HCT116 (cell line): ENCODE measurements at regions not wholly inside any gene's neighbourhood (a gene's known extent, or its start where the extent isn't known, plus 50 kb on each side); places are given as distances from the start of the nearest gene placed in this dataset.

Source experiments
- ATAC-seq: fragments of 200-7000 bp; cut with Tn5 transposase; 2 replicates; pipeline ENCODE4 v1.9.1; 2020; ENCODE audit warnings: mild to moderate bottlenecking, moderate library complexity
- BruUV-seq: library from RNA; stranded (reverse); fragments of 400-500 nt; replicated peaks from 2 replicates; lab custom pipeline; 2021; lab: Mats Ljungman, UMichigan
- CTCF ChIA-PET: fragments of 300-600 bp; sonication (Branson Sonifier 250); formaldehyde crosslinking; loops from one replicate; lab custom pipeline; 2021; ENCODE audit warnings: antibody characterized with exemption; lab: Charles Lee
- POLR2A ChIA-PET: fragments of 300-600, 350-600 bp; sonication (Branson Sonifier 250); formaldehyde crosslinking; loops from one replicate; lab custom pipeline; 2021; ENCODE audit warnings: antibody characterized with exemption; lab: Charles Lee
- RAD21 ChIA-PET, 2 experiments: fragments of 300-600 bp; sonication (Branson Sonifier 250); formaldehyde crosslinking; loops; one replicate each; lab custom pipeline; 2023; ENCODE audit warnings: low total read pairs in 2 of 2; ENCODE audit not compliant: uncharacterized antibody in 2 of 2, unreplicated experiment in 2 of 2, low non-redundant PET in 1 of 2; lab: Charles Lee
- DNase-seq: peaks from one replicate; pipeline ENCODE4 v3.0.0-alpha.2; 2010; ENCODE audit warnings: low read depth, low spot score
- H2AFZ ChIP-seq: fragments of 200-600 bp; shearing (Covaris generic), sonication (generic); 2 replicates; pipeline ENCODE4 v1.6.1; 2017; ENCODE audit warnings: low read depth, mixed run types, mixed read lengths, antibody characterized with exemption, low read length; ENCODE audit not compliant: poor library complexity, severe bottlenecking
- H3K27ac ChIP-seq: 2 replicates; pipeline ENCODE4 v1.5.1; 2012; ENCODE audit warnings: low read depth, low read length
- H3K27me3 ChIP-seq: fragments of 200-600 bp; sonication (generic); 2 replicates; pipeline ENCODE4 v1.6.1; 2016; ENCODE audit warnings: mixed run types, low read length, mixed read lengths; ENCODE audit not compliant: insufficient read depth
- H3K36me3 ChIP-seq, 2 experiments: fragments of 200-500 bp in 1 of 2; fragments of 200-600 bp in 1 of 2; sonication (Bioruptor generic) in 1 of 2; sonication (generic) in 1 of 2; 2 replicates each; pipeline versions ENCODE4 v1.5.1 to v1.6.1; 2014 to 2016; ENCODE audit warnings: low read length in 2 of 2, inconsistent platforms in 1 of 2, mixed read lengths in 1 of 2, mixed run types in 1 of 2; ENCODE audit not compliant: insufficient read depth in 2 of 2, control insufficient read depth in 1 of 2
- H3K4me1 ChIP-seq, 2 experiments: fragments of 200-600 bp in 1 of 2; sonication (generic) in 1 of 2; 2 replicates each; pipeline versions ENCODE4 v1.5.1 to v1.6.1; 2012 to 2017; ENCODE audit warnings: low read length in 2 of 2, inconsistent platforms in 1 of 2, mild to moderate bottlenecking in 1 of 2, mixed read lengths in 1 of 2, mixed run types in 1 of 2, moderate library complexity in 1 of 2; ENCODE audit not compliant: insufficient read depth in 2 of 2, control insufficient read depth in 1 of 2
- H3K4me2 ChIP-seq: fragments of 200-600 bp; sonication (generic); 2 replicates; pipeline ENCODE4 v1.6.1; 2017; ENCODE audit warnings: mixed run types, low read length, mixed read lengths
- H3K4me3 ChIP-seq, 2 experiments: fragments of 200-600 bp in 1 of 2; sonication (generic) in 1 of 2; replicated peaks in 1 of 2; 2 replicates each; pipeline ENCODE4 v1.5.1; 2011 to 2016; ENCODE audit warnings: low read length in 2 of 2, control low read depth in 1 of 2, low read depth in 1 of 2, mild to moderate bottlenecking in 1 of 2, mixed read lengths in 1 of 2, mixed run types in 1 of 2
- H3K79me2 ChIP-seq: fragments of 200-600 bp; sonication (generic); 2 replicates; pipeline ENCODE4 v1.6.1; 2017; ENCODE audit warnings: mild to moderate bottlenecking, mixed run types, low read length, moderate library complexity, mixed read lengths; ENCODE audit not compliant: insufficient read depth
- H3K9ac ChIP-seq: fragments of 200-600 bp; sonication (generic); 2 replicates; pipeline ENCODE4 v1.6.1; 2016; ENCODE audit warnings: low read length, mixed read lengths
- H3K9me2 ChIP-seq: fragments of 200-600 bp; sonication (generic), shearing (Covaris generic); 2 replicates; pipeline ENCODE4 v1.6.1; 2017; ENCODE audit warnings: mixed run types, mild to moderate bottlenecking, moderate library complexity; ENCODE audit not compliant: insufficient read depth
- H3K9me3 ChIP-seq, 2 experiments: fragments of 200-500 bp in 1 of 2; fragments of 200-600 bp in 1 of 2; sonication (Bioruptor generic) in 1 of 2; sonication (generic) in 1 of 2; 2 replicates each; pipeline ENCODE4 v1.6.1; 2014 to 2017; ENCODE audit warnings: low read length in 2 of 2, mixed read lengths in 2 of 2, inconsistent platforms in 1 of 2, low read depth in 1 of 2, mild to moderate bottlenecking in 1 of 2, mixed run types in 1 of 2, moderate library complexity in 1 of 2; ENCODE audit not compliant: control insufficient read depth in 1 of 2, insufficient read depth in 1 of 2
- H4K20me1 ChIP-seq: fragments of 200-600 bp; sonication (generic), shearing (Covaris generic); 2 replicates; pipeline ENCODE4 v1.6.1; 2017; ENCODE audit warnings: mixed run types, mild to moderate bottlenecking, moderate library complexity; ENCODE audit not compliant: insufficient read depth
- CBX3 ChIP-seq: IDR thresholded peaks from 2 replicates; pipeline ENCODE4 v1.6.1; 2012; ENCODE audit warnings: low read depth
- CEBPB ChIP-seq: IDR thresholded peaks from 2 replicates; pipeline ENCODE4 v1.6.1; 2012; ENCODE audit warnings: low read depth
- CTCF ChIP-seq, 3 experiments: fragments of 200-600 bp in 1 of 3; sonication (generic) in 1 of 3; IDR thresholded peaks in 2 of 3; conservative IDR thresholded peaks in 1 of 3; 2 replicates each; pipeline ENCODE4 v1.5.1; 2012 to 2017; ENCODE audit warnings: low read depth in 2 of 3, low read length in 2 of 3, antibody characterized with exemption in 1 of 3, borderline replicate concordance in 1 of 3, control low read depth in 1 of 3, mild to moderate bottlenecking in 1 of 3, mixed read lengths in 1 of 3, mixed run types in 1 of 3, moderate library complexity in 1 of 3; ENCODE audit not compliant: insufficient read depth in 1 of 3
- EGR1 ChIP-seq: IDR thresholded peaks from 2 replicates; pipeline ENCODE4 v1.6.1; 2012; ENCODE audit warnings: low read depth
- ELF1 ChIP-seq: IDR thresholded peaks from 2 replicates; pipeline ENCODE4 v1.6.1; 2012; ENCODE audit warnings: low read depth, borderline replicate concordance
- EZH2 ChIP-seq: fragments of 200-600 bp; sonication (generic); IDR thresholded peaks from 2 replicates; pipeline ENCODE4 v1.6.1; 2017; ENCODE audit warnings: antibody characterized with exemption, mixed run types
- EZH2phosphoT487 ChIP-seq: fragments of 200-600 bp; IDR thresholded peaks from 2 replicates; pipeline ENCODE4 v1.6.1; 2018; ENCODE audit warnings: antibody characterized with exemption, borderline replicate concordance
- FOSL1 ChIP-seq: IDR thresholded peaks from 2 replicates; pipeline ENCODE4 v1.6.1; 2012; ENCODE audit warnings: low read depth
- POLR2A ChIP-seq: IDR thresholded peaks from 2 replicates; pipeline ENCODE4 v1.7.0; 2011; ENCODE audit warnings: borderline replicate concordance; ENCODE audit not compliant: insufficient read depth, insufficient read length; ENCODE audit errors: extremely low read depth
- SIN3A ChIP-seq: IDR thresholded peaks from 2 replicates; pipeline ENCODE4 v1.6.1; 2012; ENCODE audit warnings: low read depth
- SP1 ChIP-seq: IDR thresholded peaks from 2 replicates; pipeline ENCODE4 v1.6.1; 2012; ENCODE audit warnings: low read depth
- intact Hi-C: fragments of 100-400 bp; cut with micrococcal nuclease; formaldehyde crosslinking; loops from 2 replicates; pipeline ENCODE4 v1.10.0; 2022
- TF ChIP-seq, protein P1 (sequence below): IDR thresholded peaks from 2 replicates; pipeline ENCODE4 v1.6.1; 2012

DNA sequence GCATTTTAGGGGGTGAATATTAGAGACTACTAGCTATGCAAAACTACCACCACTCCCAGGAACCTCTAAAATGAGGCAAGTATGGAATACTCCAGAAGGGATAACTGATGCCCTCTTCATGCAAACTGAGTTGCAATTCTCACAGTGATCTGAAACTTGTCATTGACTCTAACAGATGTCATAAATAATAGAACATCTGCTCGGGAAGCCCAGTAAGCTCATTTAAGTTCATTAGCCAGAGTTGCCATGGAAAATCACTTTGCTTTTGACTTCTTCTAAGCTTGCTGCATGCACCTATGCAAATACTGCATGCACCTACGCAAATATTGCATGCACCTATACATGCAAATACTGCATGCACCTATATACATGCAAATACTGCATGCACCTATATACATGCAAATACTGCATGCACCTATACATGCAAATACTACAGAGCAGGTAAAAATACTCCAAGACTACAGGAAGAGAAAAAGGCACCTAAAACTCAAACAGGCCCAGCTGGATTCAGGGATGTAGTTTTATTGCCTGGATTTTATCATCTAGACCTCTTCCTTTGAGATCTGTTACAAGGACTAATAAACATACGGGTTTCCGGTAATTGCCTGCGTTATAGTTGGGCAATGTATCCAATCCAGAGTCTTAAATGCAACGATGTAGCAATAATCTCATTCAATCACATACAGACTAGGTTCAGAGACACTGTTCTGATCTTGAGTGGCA is 1061.1 kb upstream of the AUTS2 start:
- Histone ChIP-seq H3K27me3 (no peaks in the 10 kb centered on the region), H3K4me3 (no peak overlapping the region), H3K27ac (no peak overlapping the region), H3K36me3 (no peaks in the 10 kb centered on the region), H3K9ac (no peak overlapping the region), H2AFZ (no peak overlapping the region), H3K4me2 (no peak overlapping the region), H3K79me2 (no peaks in the 10 kb centered on the region), H3K9me2 (no peaks in the 10 kb centered on the region), H3K4me1 (no peaks in the 10 kb centered on the region), H3K9me3 (peaks cover 8 to 19% of the 10 kb centered on the region in 2 experiments; a peak in 2 of 4 replicates), H4K20me1 (no peaks in the 10 kb centered on the region)
- TF ChIP-seq SP1 (no peak), FOSL1 (no peak), ELF1 (no peak), POLR2A (no peak), EZH2 (no peak), CBX3 (no peak), CTCF (IDR thresholded peaks at IDR 0.05 in 2 of 3, conservative IDR thresholded peaks at IDR 0.05 in 1 of 3; ENCODE audit: borderline replicate concordance in 1 of 3, insufficient read depth in 1 of 3, low read depth in 2 of 3, low read length in 2 of 3) (no peak), CEBPB (no peak), EZH2phosphoT487 (no peak), EGR1 (no peak), SIN3A (no peak)
- TF ChIP-seq, protein P1, sequence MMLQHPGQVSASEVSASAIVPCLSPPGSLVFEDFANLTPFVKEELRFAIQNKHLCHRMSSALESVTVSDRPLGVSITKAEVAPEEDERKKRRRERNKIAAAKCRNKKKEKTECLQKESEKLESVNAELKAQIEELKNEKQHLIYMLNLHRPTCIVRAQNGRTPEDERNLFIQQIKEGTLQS = no peak
- ChIA-PET POLR2A (no interaction called here), CTCF (no interaction called here), RAD21 (no interaction called here)
- ATAC-seq (no peak), DNase-seq (no peak)
- BruUV-seq = no TSS peak
- intact Hi-C loops = no loop called here
